ENCODE measurements at regions not wholly inside any gene's neighbourhood (a gene's known extent, or its start where the extent isn't known, plus 50 kb on each side); places are given as distances from the start of the nearest gene placed in this dataset.

GRCh38 chr6:106748547-106749207 is 119.3 kb downstream of the QRSL1 start:
- H3K27ac ChIP-seq: peak overlapping the region; percentile 28
- TF ChIP-seq CTCF (IDR thresholded peaks at IDR 0.05; ENCODE audit: poor library complexity) (peak; percentile 18), EZH2phosphoT487 (IDR thresholded peaks at IDR 0.05; ENCODE audit: low read depth, severe bottlenecking, unreplicated experiment) (no peak)
- no peaks in the 10 kb centered on the region for H3K27me3 ChIP-seq
- H3K79me2 ChIP-seq: no peaks in the 10 kb centered on the region
- H2AFZ ChIP-seq: no peak overlapping the region
- H3K4me1 ChIP-seq (ENCODE audit: insufficient read depth): peaks cover 25% of the 10 kb centered on the region
- no peaks in the 10 kb centered on the region for H3K36me3 ChIP-seq (replicated peaks; ENCODE audit: insufficient read depth, low read depth)
- H3K9me3 ChIP-seq (ENCODE audit: low read depth): no peaks in the 10 kb centered on the region
- 70% methylated on average over 3 of the region's 3 CpGs for WGBS (ENCODE audit: low lambda C conversion rate, missing lambda C conversion rate)
- H3K9me2 ChIP-seq (replicated peaks; ENCODE audit: insufficient read depth): no peaks in the 10 kb centered on the region
- no peak for DNase-seq (ENCODE audit: low spot score)
- H3K4me2 ChIP-seq: no peak overlapping the region
- H3K4me3 ChIP-seq: no peak overlapping the region
- H4K20me1 ChIP-seq (ENCODE audit: insufficient read depth, poor library complexity, severe bottlenecking): no peaks in the 10 kb centered on the region

- H3K79me2 ChIP-seq: no peaks in the 10 kb centered on the region
- no peaks in the 10 kb centered on the region for H3K9me3 ChIP-seq (ENCODE audit: low read depth)
- no peak overlapping the region for H3K4me2 ChIP-seq
- peak overlapping the region; percentile 67 for H3K27ac ChIP-seq
- H3K27me3 ChIP-seq: no peaks in the 10 kb centered on the region
- no peak for TF ChIP-seq EZH2phosphoT487 (IDR thresholded peaks at IDR 0.05; ENCODE audit: low read depth, severe bottlenecking, unreplicated experiment)
- TF ChIP-seq CTCF (IDR thresholded peaks at IDR 0.05; ENCODE audit: poor library complexity): no peak
- TF ChIP-seq EZH2 (IDR thresholded peaks at IDR 0.05; ENCODE audit: borderline replicate concordance): no peak
- H3K4me3 ChIP-seq: no peak overlapping the region
- H2AFZ ChIP-seq: no peak overlapping the region
- H3K9me2 ChIP-seq (replicated peaks; ENCODE audit: insufficient read depth): no peaks in the 10 kb centered on the region
- WGBS (ENCODE audit: low lambda C conversion rate, missing lambda C conversion rate): 97% methylated on average over 1 of the region's 1 CpG
- no peak for DNase-seq (ENCODE audit: low spot score)
- H4K20me1 ChIP-seq (ENCODE audit: insufficient read depth, poor library complexity, severe bottlenecking): no peaks in the 10 kb centered on the region
- no peaks in the 10 kb centered on the region for H3K36me3 ChIP-seq (replicated peaks; ENCODE audit: insufficient read depth, low read depth)
- peaks cover 25% of the 10 kb centered on the region for H3K4me1 ChIP-seq (ENCODE audit: insufficient read depth)
Measured at GRCh38 chr6:106747139-106747538, 117.8 kb downstream of the QRSL1 start.

GRCh38 chr6:106746652-106747051 is 117.3 kb downstream of the QRSL1 start:
- H3K4me2 ChIP-seq: no peak overlapping the region
- TF ChIP-seq EZH2 (IDR thresholded peaks at IDR 0.05; ENCODE audit: borderline replicate concordance): no peak
- no peak for TF ChIP-seq CTCF (IDR thresholded peaks at IDR 0.05; ENCODE audit: poor library complexity)
- TF ChIP-seq EZH2phosphoT487 (IDR thresholded peaks at IDR 0.05; ENCODE audit: low read depth, severe bottlenecking, unreplicated experiment): no peak
- H3K4me1 ChIP-seq (ENCODE audit: insufficient read depth): peaks cover 25% of the 10 kb centered on the region
- peak overlapping the region; percentile 67 for H3K27ac ChIP-seq
- peak; percentile 60 for DNase-seq (ENCODE audit: low spot score)
- no peaks in the 10 kb centered on the region for H3K79me2 ChIP-seq
- H4K20me1 ChIP-seq (ENCODE audit: insufficient read depth, poor library complexity, severe bottlenecking): no peaks in the 10 kb centered on the region
- no peak overlapping the region for H2AFZ ChIP-seq
- WGBS (ENCODE audit: low lambda C conversion rate, missing lambda C conversion rate): 41% methylated on average over 3 of the region's 3 CpGs
- no peaks in the 10 kb centered on the region for H3K9me3 ChIP-seq (ENCODE audit: low read depth)
- no peaks in the 10 kb centered on the region for H3K36me3 ChIP-seq (replicated peaks; ENCODE audit: insufficient read depth, low read depth)
- no peaks in the 10 kb centered on the region for H3K9me2 ChIP-seq (replicated peaks; ENCODE audit: insufficient read depth)
- H3K4me3 ChIP-seq: no peak overlapping the region
- H3K27me3 ChIP-seq: no peaks in the 10 kb centered on the region
